ENCODE measurements at regions not wholly inside any gene's neighbourhood (a gene's known extent, or its start where the extent isn't known, plus 50 kb on each side); places are given as distances from the start of the nearest gene placed in this dataset.

DNA sequence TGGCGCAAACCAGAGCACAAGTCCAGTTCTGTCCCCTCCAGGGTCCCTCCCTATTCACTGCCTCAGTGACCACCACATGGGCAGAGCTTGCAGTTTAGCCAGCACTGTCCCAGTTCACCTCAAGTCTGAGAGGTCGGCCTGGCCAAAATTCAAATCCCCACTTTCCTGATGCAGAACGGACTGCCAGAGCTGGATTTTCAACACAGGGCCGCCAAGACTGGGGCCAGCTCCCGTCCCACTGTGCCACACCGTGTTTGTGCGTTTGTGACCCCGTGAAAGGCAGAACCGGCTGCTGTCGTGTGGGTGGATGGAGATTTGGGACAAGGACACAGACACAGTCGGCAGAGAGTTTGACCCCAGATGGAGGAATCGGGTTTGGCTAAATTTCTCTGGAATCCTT is 176.7 kb downstream of the URI1 start:
- H3K36me3 ChIP-seq (ENCODE audit: control insufficient read depth, insufficient read depth, low read length): no peaks in the 10 kb centered on the region
- CTCF ChIA-PET: no interaction called here
- no peak for DNase-seq (ENCODE audit: low read depth)
- H3K27me3 ChIP-seq (ENCODE audit: control insufficient read depth, insufficient read depth, low read length): no peaks in the 10 kb centered on the region
- TF ChIP-seq CTCF (IDR thresholded peaks at IDR 0.05; ENCODE audit: insufficient read depth, low read depth, low read length): no peak
- POLR2A ChIA-PET: no interaction called here
- no peak overlapping the region for H3K4me3 ChIP-seq (ENCODE audit: low read depth, low read length)

- ChIA-PET POLR2A (no interaction called here), CTCF (no interaction called here)
- H3K36me3 ChIP-seq (ENCODE audit: control insufficient read depth, insufficient read depth, low read length): no peaks in the 10 kb centered on the region
- H3K27me3 ChIP-seq (ENCODE audit: control insufficient read depth, insufficient read depth, low read length): no peaks in the 10 kb centered on the region
- DNase-seq (ENCODE audit: low read depth): no peak
- no peak for TF ChIP-seq CTCF (IDR thresholded peaks at IDR 0.05; ENCODE audit: insufficient read depth, low read depth, low read length)
- H3K4me3 ChIP-seq (ENCODE audit: low read depth, low read length): no peak overlapping the region
These were observed 177.3 kb downstream of the URI1 start for GRCh38 chr19:30119180-30119908.

DNA sequence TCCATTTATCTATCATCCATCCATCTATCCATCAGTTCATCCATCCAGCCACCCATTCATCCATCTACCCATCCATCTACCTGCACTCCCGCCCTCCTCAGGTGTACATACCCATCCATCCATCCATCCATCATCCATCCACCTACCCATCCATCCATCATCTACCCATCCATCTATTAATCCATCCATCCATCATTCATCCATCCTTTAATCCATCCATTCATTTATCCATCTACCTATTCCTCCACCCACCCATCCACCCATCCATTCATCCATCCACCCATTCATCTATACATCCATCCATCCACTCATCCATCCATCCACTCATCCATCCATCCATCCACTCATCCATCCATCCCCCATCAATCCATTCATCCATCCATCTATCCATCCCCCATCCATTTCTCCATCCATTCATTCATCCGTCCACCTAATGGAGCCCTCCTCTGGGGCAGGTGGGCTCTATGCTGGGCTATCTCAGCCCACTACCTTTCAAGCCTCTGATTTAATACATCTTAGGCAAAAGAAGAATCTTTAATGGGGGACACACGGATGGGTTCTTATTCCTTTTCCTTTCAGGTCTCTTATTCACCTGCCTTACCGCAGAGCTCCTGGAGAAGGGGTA is 178.9 kb downstream of the URI1 start:
- Histone ChIP-seq H3K27me3 (ENCODE audit: control insufficient read depth, insufficient read depth, low read length) (no peaks in the 10 kb centered on the region), H3K4me3 (ENCODE audit: low read depth, low read length) (no peak overlapping the region), H3K36me3 (ENCODE audit: control insufficient read depth, insufficient read depth, low read length) (no peaks in the 10 kb centered on the region)
- DNase-seq (ENCODE audit: low read depth): no peak
- ChIA-PET CTCF (no interaction called here), POLR2A (no interaction called here)
- TF ChIP-seq CTCF (IDR thresholded peaks at IDR 0.05; ENCODE audit: insufficient read depth, low read depth, low read length): no peak

GRCh38 chr19:30122431-30122830 is 180.4 kb downstream of the URI1 start:
- no peaks in the 10 kb centered on the region for H3K27me3 ChIP-seq (ENCODE audit: control insufficient read depth, insufficient read depth, low read length)
- H3K36me3 ChIP-seq (ENCODE audit: control insufficient read depth, insufficient read depth, low read length): no peaks in the 10 kb centered on the region
- no peak overlapping the region for H3K4me3 ChIP-seq (ENCODE audit: low read depth, low read length)
- DNase-seq (ENCODE audit: low read depth): no peak
- CTCF ChIA-PET: no interaction called here
- POLR2A ChIA-PET: no interaction called here
- TF ChIP-seq CTCF (IDR thresholded peaks at IDR 0.05; ENCODE audit: insufficient read depth, low read depth, low read length): no peak

DNA sequence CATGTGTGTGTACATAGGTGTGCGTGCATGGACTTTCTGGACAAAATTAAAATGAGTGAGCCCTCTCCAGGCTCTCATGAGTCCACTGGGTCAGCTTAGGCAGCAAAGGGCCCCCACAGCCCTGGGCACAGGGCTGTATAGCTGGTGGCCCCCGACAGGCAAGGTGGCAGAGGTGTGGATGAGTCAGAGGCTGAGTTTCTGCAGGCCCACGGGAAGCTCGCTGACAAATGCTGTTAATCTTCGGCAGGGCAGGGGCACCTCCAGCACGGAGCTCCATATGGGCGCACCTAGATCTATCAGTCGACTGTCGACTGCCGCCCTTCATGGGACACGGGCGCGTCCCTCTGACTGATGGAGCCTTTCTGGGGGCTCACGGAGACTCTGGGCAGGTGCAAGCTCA is 181.1 kb downstream of the URI1 start:
- Histone ChIP-seq H3K36me3 (ENCODE audit: control insufficient read depth, insufficient read depth, low read length) (no peaks in the 10 kb centered on the region), H3K27me3 (ENCODE audit: control insufficient read depth, insufficient read depth, low read length) (no peaks in the 10 kb centered on the region), H3K4me3 (ENCODE audit: low read depth, low read length) (no peak overlapping the region)
- no peak for TF ChIP-seq CTCF (IDR thresholded peaks at IDR 0.05; ENCODE audit: insufficient read depth, low read depth, low read length)
- CTCF ChIA-PET: no interaction called here
- POLR2A ChIA-PET: no interaction called here
- DNase-seq (ENCODE audit: low read depth): no peak
